ENCODE measurements at regions not wholly inside any gene's neighbourhood (a gene's known extent, or its start where the extent isn't known, plus 50 kb on each side); places are given as distances from the start of the nearest gene placed in this dataset.

DNA sequence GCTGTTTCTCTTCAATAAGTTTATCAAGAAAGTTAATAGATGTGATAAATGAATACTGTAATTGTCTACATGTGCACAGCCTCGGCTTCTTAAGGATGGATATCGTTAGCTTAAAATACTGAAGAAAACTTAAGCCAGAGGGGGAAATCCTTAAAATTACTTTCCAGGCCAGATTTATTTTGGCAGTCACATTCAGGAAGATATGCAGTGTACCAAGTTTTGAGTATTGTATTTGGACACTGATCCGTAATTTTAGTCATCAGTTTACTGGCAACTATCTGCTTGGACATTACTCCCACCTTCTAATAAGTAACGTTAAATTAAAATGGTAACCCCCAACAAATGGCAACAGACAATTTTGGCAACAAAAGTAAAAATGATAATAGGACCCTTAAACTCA is 770.0 kb upstream of the ZEB2 start:
- no peak for TF ChIP-seq CTCF (IDR thresholded peaks at IDR 0.05; ENCODE audit: low read depth, low read length, missing control alignments)
- no peak for DNase-seq (ENCODE audit: low read depth)
- no peak overlapping the region for H3K4me3 ChIP-seq (ENCODE audit: low read depth, low read length)

GRCh38 chr2:145288650-145289496 is 769.0 kb upstream of the ZEB2 start:
- TF ChIP-seq CTCF (IDR thresholded peaks at IDR 0.05; ENCODE audit: low read depth, low read length, missing control alignments) = no peak
- no peak for DNase-seq (ENCODE audit: low read depth)
- no peak overlapping the region for H3K4me3 ChIP-seq (ENCODE audit: low read depth, low read length)

GRCh38 chr2:145287736-145288135 is 767.8 kb upstream of the ZEB2 start:
- no peak overlapping the region for H3K4me3 ChIP-seq (ENCODE audit: low read depth, low read length)
- no peak for DNase-seq (ENCODE audit: low read depth)
- TF ChIP-seq CTCF (IDR thresholded peaks at IDR 0.05; ENCODE audit: low read depth, low read length, missing control alignments) = no peak

DNA sequence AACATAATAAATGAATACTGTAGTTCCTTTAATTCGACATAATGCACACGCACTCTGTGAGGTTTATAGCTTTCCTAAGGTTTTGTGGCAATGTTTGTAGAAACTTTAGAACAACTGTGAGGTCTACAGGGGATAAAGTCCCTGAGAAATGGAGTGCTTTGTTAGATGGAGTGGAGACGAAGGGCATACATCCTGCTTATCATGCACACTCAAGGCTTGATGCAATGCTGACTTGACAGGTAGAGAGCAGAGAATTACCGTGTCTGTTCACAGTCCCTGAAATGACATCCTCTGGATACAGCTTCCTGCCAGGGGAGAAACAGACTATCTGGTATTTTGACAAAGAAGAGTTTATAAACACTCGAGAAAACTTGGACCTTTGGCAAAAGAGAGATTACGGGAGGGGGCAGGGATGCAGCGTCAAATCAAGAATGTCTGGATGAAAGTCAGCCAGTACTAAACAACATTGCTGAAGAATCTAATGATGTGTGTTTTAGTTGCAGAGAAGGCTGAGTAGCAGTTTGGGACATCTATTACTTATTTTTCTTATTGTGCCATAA is 766.9 kb upstream of the ZEB2 start:
- H3K4me3 ChIP-seq (ENCODE audit: low read depth, low read length) = no peak overlapping the region
- no peak for TF ChIP-seq CTCF (IDR thresholded peaks at IDR 0.05; ENCODE audit: low read depth, low read length, missing control alignments)
- no peak for DNase-seq (ENCODE audit: low read depth)

DNA sequence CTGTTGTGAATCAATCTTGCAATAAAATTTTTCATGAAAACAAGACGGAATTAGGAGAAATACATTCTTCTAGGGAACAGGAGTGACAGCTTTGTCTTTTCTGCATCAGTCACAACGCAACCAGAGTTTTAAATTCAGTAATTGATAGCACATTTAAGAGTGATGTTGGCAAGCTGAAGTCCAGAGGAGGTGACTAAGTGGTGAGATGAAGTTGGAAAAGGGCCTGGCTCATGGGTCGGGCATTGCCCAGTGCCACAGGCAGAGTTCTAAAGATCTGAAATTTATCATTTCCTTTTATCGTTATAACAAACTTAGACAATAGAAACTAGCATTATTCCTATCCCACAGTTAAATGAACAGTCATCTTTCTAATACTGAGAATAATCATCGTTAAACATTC is 764.6 kb upstream of the ZEB2 start:
- no peak for DNase-seq (ENCODE audit: low read depth)
- no peak overlapping the region for H3K4me3 ChIP-seq (ENCODE audit: low read depth, low read length)
- TF ChIP-seq CTCF (IDR thresholded peaks at IDR 0.05; ENCODE audit: low read depth, low read length, missing control alignments) = no peak

DNA sequence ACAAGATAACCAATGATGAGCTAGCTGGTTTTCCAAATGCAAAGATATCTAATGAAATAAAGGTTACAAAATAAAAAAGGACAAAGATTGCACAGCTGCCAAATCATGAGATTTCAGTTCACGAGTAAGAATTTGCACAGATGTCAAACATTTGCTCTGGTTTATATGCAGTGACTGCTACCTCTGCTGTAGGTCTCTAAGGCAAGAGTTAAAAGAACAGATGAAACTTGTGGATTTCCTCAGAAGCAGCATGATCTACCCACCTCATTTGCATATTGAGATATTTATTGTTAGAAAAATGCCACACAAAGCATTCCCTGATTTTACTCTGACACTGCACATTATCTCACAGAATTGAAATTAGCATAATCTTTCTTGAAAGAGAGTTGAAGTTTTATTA is 763.2 kb upstream of the ZEB2 start:
- no peak overlapping the region for H3K4me3 ChIP-seq (ENCODE audit: low read depth, low read length)
- TF ChIP-seq CTCF (IDR thresholded peaks at IDR 0.05; ENCODE audit: low read depth, low read length, missing control alignments) = no peak
- no peak for DNase-seq (ENCODE audit: low read depth)

DNA sequence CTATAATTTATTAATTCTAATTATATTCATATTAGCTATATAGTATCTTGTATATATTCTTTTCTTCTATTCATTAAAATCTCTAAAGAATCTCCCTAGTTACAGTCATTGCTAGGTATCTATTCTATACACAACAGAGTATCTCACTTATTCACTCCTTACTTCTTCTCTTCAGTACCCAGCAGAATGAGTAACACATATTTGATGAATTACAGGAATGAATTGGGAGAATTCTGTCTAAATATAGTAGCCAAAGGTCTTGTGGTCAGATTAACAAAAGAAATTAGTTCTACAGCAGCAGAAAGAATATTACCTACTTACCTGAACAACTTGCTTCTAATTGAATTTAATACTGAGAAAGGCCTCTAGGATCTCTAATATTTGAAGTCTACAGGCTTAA is 758.0 kb upstream of the ZEB2 start:
- no peak overlapping the region for H3K4me3 ChIP-seq (ENCODE audit: low read depth, low read length)
- no peak for DNase-seq (ENCODE audit: low read depth)
- TF ChIP-seq CTCF (IDR thresholded peaks at IDR 0.05; ENCODE audit: low read depth, low read length, missing control alignments) = no peak

Data from GM12864 (cell line).